CD4-positive, alpha-beta memory T cell (primary cell): ENCODE measurements at regions not wholly inside any gene's neighbourhood (a gene's known extent, or its start where the extent isn't known, plus 50 kb on each side); places are given as distances from the start of the nearest gene placed in this dataset.

Source experiments
- CTCF ChIA-PET: fragments of 350-600 bp; sonication (Branson Sonifier 250); formaldehyde crosslinking; loops from one replicate; lab custom pipeline; 2021; ENCODE audit warnings: inconsistent platforms; ENCODE audit not compliant: partially characterized antibody; lab: Charles Lee
- POLR2A ChIA-PET: fragments of 350-600 bp; sonication (Branson Sonifier 250); formaldehyde crosslinking; loops from one replicate; lab custom pipeline; 2021; ENCODE audit not compliant: partially characterized antibody; lab: Charles Lee
- DNase-seq, 5 donors: peaks; one replicate each; pipeline versions ENCODE4 v3.0.0 to v3.0.0-alpha.2; 2020 to 2022; ENCODE audit warnings: mixed read lengths in 1 of 5
- H3K27ac ChIP-seq: one replicate; pipeline ENCODE4 v1.7.0; 2013; ENCODE audit warnings: low read depth, low read length
- H3K27me3 ChIP-seq: 2 replicates; pipeline ENCODE4 v1.7.0; 2013; ENCODE audit warnings: mild to moderate bottlenecking, low read length, moderate library complexity; ENCODE audit not compliant: insufficient read depth
- H3K36me3 ChIP-seq: 2 replicates; pipeline ENCODE4 v1.7.0; 2013; ENCODE audit warnings: mild to moderate bottlenecking, low read length, moderate library complexity; ENCODE audit not compliant: insufficient read depth
- H3K4me1 ChIP-seq: 2 replicates; pipeline ENCODE4 v1.7.0; 2013; ENCODE audit warnings: mild to moderate bottlenecking, low read length, moderate library complexity; ENCODE audit not compliant: insufficient read depth
- H3K4me3 ChIP-seq, 2 donors: one replicate each; pipeline ENCODE4 v1.7.0; 2013; ENCODE audit warnings: low read length in 2 of 2, mild to moderate bottlenecking in 1 of 2
- H3K9me3 ChIP-seq, 2 donors: one replicate each; pipeline ENCODE4 v1.7.0; 2013; ENCODE audit warnings: low read length in 2 of 2, control low read depth in 1 of 2; ENCODE audit not compliant: control insufficient read depth in 1 of 2
- H3K27ac Mint-ChIP-seq, 7 donors: one replicate each; pipeline ENCODE4 v1.8.0; 2020 to 2021; ENCODE audit warnings: mixed read lengths in 7 of 7, mild to moderate bottlenecking in 6 of 7, inconsistent platforms in 3 of 7, moderate library complexity in 3 of 7
- H3K27me3 Mint-ChIP-seq, 2 donors: one replicate each; pipeline ENCODE4 v1.8.0; 2020 to 2021; ENCODE audit warnings: mixed read lengths in 2 of 2
- H3K36me3 Mint-ChIP-seq, 2 donors: one replicate each; pipeline ENCODE4 v1.8.0; 2020 to 2021; ENCODE audit warnings: mixed read lengths in 2 of 2, inconsistent platforms in 1 of 2, mild to moderate bottlenecking in 1 of 2
- H3K4me1 Mint-ChIP-seq, 4 donors: one replicate each; pipeline ENCODE4 v1.8.0; 2020 to 2021; ENCODE audit warnings: mixed read lengths in 4 of 4, mild to moderate bottlenecking in 1 of 4
- H3K4me3 Mint-ChIP-seq, 8 donors: one replicate each; pipeline ENCODE4 v1.8.0; 2020 to 2021; ENCODE audit warnings: mixed read lengths in 8 of 8, mild to moderate bottlenecking in 7 of 8, moderate library complexity in 6 of 8, inconsistent platforms in 3 of 8
- H3K9me3 Mint-ChIP-seq, 8 donors: one replicate each; pipeline ENCODE4 v1.8.0; 2020 to 2021; ENCODE audit warnings: mixed read lengths in 8 of 8, mild to moderate bottlenecking in 5 of 8, inconsistent platforms in 3 of 8, moderate library complexity in 1 of 8
- intact Hi-C: fragments of 100-400 bp; cut with micrococcal nuclease; formaldehyde crosslinking; loops from one replicate; pipeline ENCODE4 v1.15.1; 2023

GRCh38 chr21:16978309-16978895 lies 534.4 kb upstream of the CXADR start:
- no peaks in the 10 kb centered on the region for H3K36me3 Mint-ChIP-seq
- H3K4me1 Mint-ChIP-seq: no peaks in the 10 kb centered on the region
- CTCF ChIA-PET: no interaction called here
- no peaks in the 10 kb centered on the region for H3K4me1 ChIP-seq
- no peaks in the 10 kb centered on the region for H3K9me3 ChIP-seq
- DNase-seq: no peak
- H3K4me3 ChIP-seq: no peak overlapping the region
- H3K27ac ChIP-seq: no peak overlapping the region
- peaks cover 0 to 11% (median 6%) of the 10 kb centered on the region in 8 donors for H3K9me3 Mint-ChIP-seq
- H3K4me3 Mint-ChIP-seq: no peak overlapping the region
- POLR2A ChIA-PET: no interaction called here
- H3K27ac Mint-ChIP-seq: no peak overlapping the region
- no peaks in the 10 kb centered on the region for H3K27me3 ChIP-seq
- no peaks in the 10 kb centered on the region for H3K27me3 Mint-ChIP-seq
- H3K36me3 ChIP-seq: no peaks in the 10 kb centered on the region
- intact Hi-C loops: no loop called here

DNA sequence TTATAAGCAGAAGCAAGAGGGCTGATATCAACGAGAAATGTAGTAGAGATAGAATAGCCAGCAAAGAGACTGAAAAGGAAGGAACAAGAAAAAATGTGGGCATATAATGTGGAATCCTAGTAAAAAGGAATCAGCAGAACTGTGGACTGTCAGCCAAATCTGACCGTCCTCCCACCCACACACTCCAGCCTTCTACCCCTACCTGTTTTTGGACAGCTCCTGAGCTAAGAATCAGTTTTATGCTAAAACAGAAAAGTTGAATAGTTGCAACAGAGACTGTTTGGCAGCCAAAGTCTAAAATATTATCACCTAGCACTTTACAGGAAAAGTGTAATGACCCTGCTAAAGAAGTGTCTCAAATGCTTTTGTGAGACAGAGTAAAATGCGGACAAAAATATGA lies 533.3 kb upstream of the CXADR start:
- no peaks in the 10 kb centered on the region for H3K27me3 ChIP-seq
- CTCF ChIA-PET: no interaction called here

DNA sequence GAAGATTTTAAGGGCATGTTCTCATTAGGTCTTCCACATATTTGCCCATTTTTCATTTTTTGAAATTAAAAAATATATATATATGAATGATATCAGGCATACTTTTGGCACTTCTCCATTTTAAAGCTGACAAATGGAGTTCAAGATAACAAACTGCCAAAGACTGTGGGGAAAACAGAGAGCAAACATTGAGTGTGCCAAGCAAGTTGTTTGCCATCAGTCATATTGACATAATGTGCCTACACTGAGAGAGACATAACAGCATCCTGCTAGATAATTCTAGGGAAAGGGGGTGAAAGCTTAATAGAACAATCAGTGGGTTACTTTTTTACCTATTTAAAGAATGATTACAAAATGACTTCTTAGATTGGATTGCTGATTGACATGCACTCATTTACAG lies 529.4 kb upstream of the CXADR start:
- Mint-ChIP-seq H3K27me3 (no peaks in the 10 kb centered on the region), H3K4me3 (no peak overlapping the region), H3K36me3 (no peaks in the 10 kb centered on the region), H3K9me3 (peaks cover 0 to 6% (median 3%) of the 10 kb centered on the region in 8 donors), H3K27ac (peak overlapping the region in 1 of 7 donors; percentile 38), H3K4me1 (no peaks in the 10 kb centered on the region)
- H3K4me1 ChIP-seq: no peaks in the 10 kb centered on the region
- no peak overlapping the region for H3K4me3 ChIP-seq
- no peak for DNase-seq
- H3K27ac ChIP-seq: no peak overlapping the region
- ChIA-PET POLR2A (no interaction called here), CTCF (no interaction called here)
- intact Hi-C loops: no loop called here
- H3K9me3 ChIP-seq: no peaks in the 10 kb centered on the region
- no peaks in the 10 kb centered on the region for H3K27me3 ChIP-seq
- H3K36me3 ChIP-seq: no peaks in the 10 kb centered on the region

More for the DNA sequence above, 533.3 kb upstream of the CXADR start:
- Mint-ChIP-seq H3K27me3 (no peaks in the 10 kb centered on the region), H3K36me3 (no peaks in the 10 kb centered on the region), H3K4me1 (no peaks in the 10 kb centered on the region), H3K4me3 (no peak overlapping the region), H3K27ac (no peak overlapping the region), H3K9me3 (peaks cover 0 to 14% (median 6%) of the 10 kb centered on the region in 8 donors)
- H3K4me1 ChIP-seq: no peaks in the 10 kb centered on the region
- no peak for DNase-seq
- POLR2A ChIA-PET: no interaction called here
- intact Hi-C loops: no loop called here
- H3K4me3 ChIP-seq: no peak overlapping the region
- H3K27ac ChIP-seq: no peak overlapping the region
- H3K9me3 ChIP-seq: no peaks in the 10 kb centered on the region
- no peaks in the 10 kb centered on the region for H3K36me3 ChIP-seq

DNA sequence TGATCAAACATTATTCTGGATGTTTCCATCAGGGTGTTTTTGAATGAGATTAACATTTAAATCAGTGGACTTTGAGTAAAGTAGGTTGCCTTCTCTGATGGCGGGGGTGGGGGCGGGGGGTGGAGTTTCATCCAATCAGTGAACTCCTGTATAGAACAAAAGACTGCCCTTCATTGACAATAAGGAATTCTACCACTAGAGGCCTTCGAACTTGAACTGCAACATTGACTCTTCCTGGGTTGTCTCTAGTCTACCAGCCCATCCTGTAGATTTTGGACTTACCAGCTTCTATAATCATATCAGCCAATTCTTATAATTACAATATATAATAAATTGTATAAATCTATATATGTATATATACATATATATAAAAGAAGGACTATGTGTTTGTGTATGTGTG lies 520.4 kb upstream of the CXADR start:
- Mint-ChIP-seq H3K27ac (no peak overlapping the region), H3K4me1 (no peaks in the 10 kb centered on the region), H3K36me3 (no peaks in the 10 kb centered on the region), H3K9me3 (peaks cover 2 to 14% (median 4%) of the 10 kb centered on the region in 8 donors), H3K27me3 (no peaks in the 10 kb centered on the region), H3K4me3 (no peak overlapping the region)
- DNase-seq: no peak
- intact Hi-C loops: no loop called here
- CTCF ChIA-PET: no interaction called here
- no peaks in the 10 kb centered on the region for H3K27me3 ChIP-seq
- no peaks in the 10 kb centered on the region for H3K9me3 ChIP-seq
- H3K4me3 ChIP-seq: no peak overlapping the region
- POLR2A ChIA-PET: no interaction called here
- H3K36me3 ChIP-seq: no peaks in the 10 kb centered on the region
- no peaks in the 10 kb centered on the region for H3K4me1 ChIP-seq
- H3K27ac ChIP-seq: no peak overlapping the region

GRCh38 chr21:16993416-16994038 lies 519.3 kb upstream of the CXADR start:
- ChIA-PET POLR2A (no interaction called here), CTCF (no interaction called here)
- Mint-ChIP-seq H3K36me3 (no peaks in the 10 kb centered on the region), H3K4me3 (no peak overlapping the region), H3K27me3 (no peaks in the 10 kb centered on the region), H3K27ac (no peak overlapping the region), H3K4me1 (no peaks in the 10 kb centered on the region), H3K9me3 (peaks cover 2 to 14% (median 6%) of the 10 kb centered on the region in 8 donors)
- Histone ChIP-seq H3K4me1 (no peaks in the 10 kb centered on the region), H3K27ac (no peak overlapping the region), H3K9me3 (no peaks in the 10 kb centered on the region), H3K36me3 (no peaks in the 10 kb centered on the region), H3K4me3 (no peak overlapping the region), H3K27me3 (no peaks in the 10 kb centered on the region)
- intact Hi-C loops: no loop called here
- no peak for DNase-seq

DNA sequence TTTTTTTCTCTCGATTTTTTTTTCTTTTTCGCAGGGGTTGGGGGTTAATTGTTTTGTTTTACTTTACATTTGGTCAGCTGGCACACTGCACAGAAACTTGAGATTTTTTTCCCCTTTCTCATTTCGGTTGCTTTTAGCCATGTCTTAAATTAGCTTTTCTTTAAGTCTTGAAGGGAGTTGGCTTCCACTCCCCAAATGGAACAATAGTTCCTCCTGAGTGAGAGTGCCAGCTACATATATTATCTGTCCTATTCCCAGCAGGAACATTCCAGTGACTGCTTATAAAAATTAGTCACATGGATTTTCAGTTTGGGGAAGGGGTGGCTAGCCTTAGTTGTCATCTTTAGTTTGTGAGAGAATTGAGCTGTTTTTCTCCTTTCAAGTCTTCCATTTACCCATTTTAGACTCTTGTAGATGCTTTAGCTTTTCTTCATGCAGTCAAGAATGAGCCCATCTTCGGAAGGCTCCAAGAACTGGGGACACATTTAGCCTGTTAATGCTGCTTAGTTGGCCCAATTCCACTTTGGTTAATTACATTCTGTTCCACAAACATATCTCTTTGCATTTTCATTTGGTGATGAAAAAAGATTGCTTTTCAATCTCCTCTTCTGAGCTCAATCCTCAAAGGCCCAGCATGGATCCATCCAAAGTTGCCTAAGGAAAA lies 510.1 kb upstream of the CXADR start:
- Mint-ChIP-seq H3K27ac (no peak overlapping the region), H3K4me1 (no peaks in the 10 kb centered on the region), H3K9me3 (peaks cover 0 to 25% (median 13%) of the 10 kb centered on the region in 8 donors), H3K27me3 (no peaks in the 10 kb centered on the region), H3K4me3 (no peak overlapping the region), H3K36me3 (no peaks in the 10 kb centered on the region)
- intact Hi-C loops: no loop called here
- ChIA-PET POLR2A (no interaction called here), CTCF (no interaction called here)
- Histone ChIP-seq H3K4me3 (no peak overlapping the region), H3K27me3 (no peaks in the 10 kb centered on the region), H3K36me3 (no peaks in the 10 kb centered on the region), H3K4me1 (no peaks in the 10 kb centered on the region), H3K27ac (no peak overlapping the region), H3K9me3 (no peaks in the 10 kb centered on the region)
- DNase-seq: no peak

- Histone ChIP-seq H3K4me1 (no peaks in the 10 kb centered on the region), H3K36me3 (no peaks in the 10 kb centered on the region), H3K9me3 (no peaks in the 10 kb centered on the region), H3K27me3 (no peaks in the 10 kb centered on the region), H3K4me3 (no peak overlapping the region), H3K27ac (no peak overlapping the region)
- intact Hi-C loops: no loop called here
- H3K4me3 Mint-ChIP-seq: no peak overlapping the region
- H3K36me3 Mint-ChIP-seq: no peaks in the 10 kb centered on the region
- CTCF ChIA-PET: no interaction called here
- no peaks in the 10 kb centered on the region for H3K4me1 Mint-ChIP-seq
- no peak overlapping the region for H3K27ac Mint-ChIP-seq
- POLR2A ChIA-PET: no interaction called here
- H3K27me3 Mint-ChIP-seq: no peaks in the 10 kb centered on the region
- H3K9me3 Mint-ChIP-seq: peaks cover 0 to 26% (median 13%) of the 10 kb centered on the region in 8 donors
- no peak for DNase-seq
These were observed 509.6 kb upstream of the CXADR start for GRCh38 chr21:17003258-17003615.
